ENCODE measurements at regions not wholly inside any gene's neighbourhood (a gene's known extent, or its start where the extent isn't known, plus 50 kb on each side); places are given as distances from the start of the nearest gene placed in this dataset.

DNA sequence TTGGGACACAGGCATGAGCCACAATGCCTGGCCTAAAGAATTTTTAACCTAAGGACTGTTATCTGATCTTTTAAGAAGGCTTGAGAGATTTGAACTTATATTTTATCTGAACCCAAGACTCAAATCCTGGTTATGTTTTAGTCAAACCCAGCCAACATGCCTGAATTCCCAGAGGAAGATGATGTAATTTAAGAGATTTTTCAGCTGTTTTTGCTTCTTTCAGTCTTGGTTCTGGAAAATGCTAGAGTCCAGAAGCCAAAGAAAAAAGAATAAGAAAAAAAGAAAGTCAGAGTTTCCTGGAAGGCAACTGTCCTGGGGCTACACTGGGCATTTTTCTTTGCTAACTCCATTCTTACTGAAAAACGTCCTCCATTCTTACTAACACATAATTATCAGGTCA is 85.8 kb downstream of the SNX18 start:
- TF ChIP-seq POLR2AphosphoS5 (IDR thresholded peaks at IDR 0.05): no peak
- TF ChIP-seq, protein P1, sequence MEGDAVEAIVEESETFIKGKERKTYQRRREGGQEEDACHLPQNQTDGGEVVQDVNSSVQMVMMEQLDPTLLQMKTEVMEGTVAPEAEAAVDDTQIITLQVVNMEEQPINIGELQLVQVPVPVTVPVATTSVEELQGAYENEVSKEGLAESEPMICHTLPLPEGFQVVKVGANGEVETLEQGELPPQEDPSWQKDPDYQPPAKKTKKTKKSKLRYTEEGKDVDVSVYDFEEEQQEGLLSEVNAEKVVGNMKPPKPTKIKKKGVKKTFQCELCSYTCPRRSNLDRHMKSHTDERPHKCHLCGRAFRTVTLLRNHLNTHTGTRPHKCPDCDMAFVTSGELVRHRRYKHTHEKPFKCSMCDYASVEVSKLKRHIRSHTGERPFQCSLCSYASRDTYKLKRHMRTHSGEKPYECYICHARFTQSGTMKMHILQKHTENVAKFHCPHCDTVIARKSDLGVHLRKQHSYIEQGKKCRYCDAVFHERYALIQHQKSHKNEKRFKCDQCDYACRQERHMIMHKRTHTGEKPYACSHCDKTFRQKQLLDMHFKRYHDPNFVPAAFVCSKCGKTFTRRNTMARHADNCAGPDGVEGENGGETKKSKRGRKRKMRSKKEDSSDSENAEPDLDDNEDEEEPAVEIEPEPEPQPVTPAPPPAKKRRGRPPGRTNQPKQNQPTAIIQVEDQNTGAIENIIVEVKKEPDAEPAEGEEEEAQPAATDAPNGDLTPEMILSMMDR (IDR thresholded peaks at IDR 0.05): no peak

Data from suprapubic skin (tissue), 3 donors.